ENCODE measurements at regions not wholly inside any gene's neighbourhood (a gene's known extent, or its start where the extent isn't known, plus 50 kb on each side); places are given as distances from the start of the nearest gene placed in this dataset.

GRCh38 chr12:61412201-61412600, 848.0 kb upstream of the USP15 start:
- TF ChIP-seq POLR2AphosphoS5 (IDR thresholded peaks at IDR 0.05) (no peak), CTCF (IDR thresholded peaks at IDR 0.05; ENCODE audit: poor library complexity, severe bottlenecking) (no peak), EZH2 (IDR thresholded peaks at IDR 0.05; ENCODE audit: borderline replicate concordance, insufficient read depth, low read length, poor library complexity, severe bottlenecking) (no peak), RAD21 (conservative IDR thresholded peaks at IDR 0.05) (no peak), REST (IDR thresholded peaks at IDR 0.05; ENCODE audit: borderline replicate concordance) (no peak)

All from neural cell (in vitro differentiated cells).